ENCODE measurements at regions not wholly inside any gene's neighbourhood (a gene's known extent, or its start where the extent isn't known, plus 50 kb on each side); places are given as distances from the start of the nearest gene placed in this dataset.

GRCh38 chr1:199780948-199781670, 246.4 kb upstream of the NR5A2 start:
- H3K4me3 ChIP-seq (ENCODE audit: low read length): no peak overlapping the region
- DNase-seq (ENCODE audit: low read depth): peak; percentile 19
- no peak for TF ChIP-seq CTCF (conservative IDR thresholded peaks at IDR 0.05; ENCODE audit: low read length)

- no peak overlapping the region for H3K4me3 ChIP-seq (ENCODE audit: low read length)
- no peak for DNase-seq (ENCODE audit: low read depth)
- no peak for TF ChIP-seq CTCF (conservative IDR thresholded peaks at IDR 0.05; ENCODE audit: low read length)
These were observed 243.2 kb upstream of the NR5A2 start for GRCh38 chr1:199784138-199784895.

GRCh38 chr1:199786695-199787094, 240.8 kb upstream of the NR5A2 start:
- TF ChIP-seq CTCF (conservative IDR thresholded peaks at IDR 0.05; ENCODE audit: low read length): no peak
- no peak for DNase-seq (ENCODE audit: low read depth)
- no peak overlapping the region for H3K4me3 ChIP-seq (ENCODE audit: low read length)

- TF ChIP-seq CTCF (conservative IDR thresholded peaks at IDR 0.05; ENCODE audit: low read length): no peak
- no peak for DNase-seq (ENCODE audit: low read depth)
- H3K4me3 ChIP-seq (ENCODE audit: low read length): no peak overlapping the region
These were observed 238.4 kb upstream of the NR5A2 start for GRCh38 chr1:199789141-199789540.

GRCh38 chr1:199791495-199791894, 236.0 kb upstream of the NR5A2 start:
- DNase-seq (ENCODE audit: low read depth): no peak
- H3K4me3 ChIP-seq (ENCODE audit: low read length): no peak overlapping the region
- no peak for TF ChIP-seq CTCF (conservative IDR thresholded peaks at IDR 0.05; ENCODE audit: low read length)

GRCh38 chr1:199792874-199793273, 234.6 kb upstream of the NR5A2 start:
- H3K4me3 ChIP-seq (ENCODE audit: low read length): no peak overlapping the region
- TF ChIP-seq CTCF (conservative IDR thresholded peaks at IDR 0.05; ENCODE audit: low read length): no peak
- DNase-seq (ENCODE audit: low read depth): no peak

All from AG10803 (cell line).